Inferior parietal cortex (tissue), 1 donor: ENCODE measurements at regions not wholly inside any gene's neighbourhood (a gene's known extent, or its start where the extent isn't known, plus 50 kb on each side); places are given as distances from the start of the nearest gene placed in this dataset.

Experiments
- DNase-seq: peaks from one replicate; pipeline ENCODE4 v3.0.0-alpha.2; 2016; ENCODE audit errors: extremely low spot score

GRCh38 chr7:137172105-137172590 lies 171.4 kb downstream of the PTN start:
- no peak for DNase-seq

- peak; percentile 79 for DNase-seq
These were observed 174.2 kb downstream of the PTN start for GRCh38 chr7:137169282-137169698.

GRCh38 chr7:137167609-137168008 lies 175.9 kb downstream of the PTN start:
- DNase-seq: no peak

GRCh38 chr7:137166363-137166762 lies 177.2 kb downstream of the PTN start:
- DNase-seq: no peak

DNA sequence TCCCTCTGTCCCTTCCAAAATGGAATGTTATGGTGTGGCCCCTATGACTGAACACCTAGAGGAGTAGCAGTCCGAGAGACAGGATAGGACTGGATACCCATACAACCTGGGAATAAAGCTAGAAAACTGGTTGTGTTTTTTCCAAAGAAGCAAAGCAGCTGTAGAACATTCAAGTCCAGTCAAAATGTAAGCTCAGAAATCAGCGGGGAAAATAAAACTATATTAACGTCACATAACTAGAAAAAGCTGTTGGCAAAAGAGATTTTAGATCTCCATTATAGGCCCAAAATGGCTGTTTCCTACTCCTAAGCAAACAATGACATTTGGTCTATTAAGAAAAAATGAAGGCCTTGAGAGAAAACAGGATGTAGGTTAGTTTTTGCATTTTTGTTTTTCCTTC lies 177.7 kb downstream of the PTN start:
- DNase-seq: no peak

DNA sequence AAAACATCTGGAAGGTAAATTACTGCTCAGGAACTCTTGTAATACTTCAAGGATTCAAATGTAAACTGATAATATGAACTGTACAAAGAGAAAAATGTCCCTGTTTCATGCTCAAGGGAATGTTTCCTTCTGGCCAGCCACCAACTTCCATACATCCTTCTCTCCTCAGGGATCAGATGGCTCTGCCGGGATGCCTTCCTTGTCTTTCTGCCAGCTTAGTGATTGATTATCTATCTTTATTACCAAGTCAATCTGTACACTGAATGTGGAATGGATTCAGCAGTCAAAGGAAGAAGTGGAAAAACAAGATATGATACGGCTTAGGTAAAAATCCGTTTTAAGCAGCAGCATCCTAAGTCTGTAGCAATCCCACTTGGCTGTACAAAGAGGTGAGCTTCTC lies 178.3 kb downstream of the PTN start:
- DNase-seq: no peak

- DNase-seq: no peak
These were observed 179.3 kb downstream of the PTN start for GRCh38 chr7:137164251-137164650.

DNA sequence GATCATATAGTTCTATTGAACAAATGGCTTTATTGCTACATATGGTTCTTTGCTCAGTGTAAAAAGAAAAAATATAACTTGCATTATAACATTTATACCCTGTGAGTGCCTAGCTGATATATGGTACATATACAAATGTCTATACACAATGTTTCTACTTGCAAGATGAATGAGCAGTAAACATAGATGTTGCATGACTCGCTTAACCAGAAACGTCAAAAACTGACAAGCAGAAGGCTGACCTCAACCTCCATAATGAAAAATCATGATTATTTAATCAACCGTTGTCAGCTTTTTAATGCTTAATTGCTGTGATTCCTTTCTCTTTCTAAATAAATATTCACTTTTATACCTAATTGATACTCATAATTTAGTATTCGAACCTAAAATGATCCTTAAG lies 183.3 kb downstream of the PTN start:
- DNase-seq: no peak

GRCh38 chr7:137157256-137157655 lies 186.3 kb downstream of the PTN start:
- no peak for DNase-seq

DNA sequence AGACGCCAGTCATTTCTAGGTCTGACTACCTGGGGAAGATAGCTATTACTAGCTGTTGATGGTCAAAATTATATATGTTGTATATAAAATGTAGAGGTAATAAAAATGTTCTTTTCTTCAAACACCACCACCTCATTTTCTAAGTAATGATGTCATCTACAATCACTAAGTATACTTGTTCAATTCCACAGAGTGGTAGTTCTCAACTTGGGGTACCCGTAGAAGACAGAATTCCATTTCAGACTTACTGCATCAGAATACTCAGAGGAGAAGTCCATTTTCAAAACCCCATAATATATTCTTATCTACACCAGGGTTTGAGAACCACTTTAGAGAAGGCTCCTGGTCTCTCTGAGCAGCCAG lies 191.9 kb downstream of the PTN start:
- no peak for DNase-seq

DNA sequence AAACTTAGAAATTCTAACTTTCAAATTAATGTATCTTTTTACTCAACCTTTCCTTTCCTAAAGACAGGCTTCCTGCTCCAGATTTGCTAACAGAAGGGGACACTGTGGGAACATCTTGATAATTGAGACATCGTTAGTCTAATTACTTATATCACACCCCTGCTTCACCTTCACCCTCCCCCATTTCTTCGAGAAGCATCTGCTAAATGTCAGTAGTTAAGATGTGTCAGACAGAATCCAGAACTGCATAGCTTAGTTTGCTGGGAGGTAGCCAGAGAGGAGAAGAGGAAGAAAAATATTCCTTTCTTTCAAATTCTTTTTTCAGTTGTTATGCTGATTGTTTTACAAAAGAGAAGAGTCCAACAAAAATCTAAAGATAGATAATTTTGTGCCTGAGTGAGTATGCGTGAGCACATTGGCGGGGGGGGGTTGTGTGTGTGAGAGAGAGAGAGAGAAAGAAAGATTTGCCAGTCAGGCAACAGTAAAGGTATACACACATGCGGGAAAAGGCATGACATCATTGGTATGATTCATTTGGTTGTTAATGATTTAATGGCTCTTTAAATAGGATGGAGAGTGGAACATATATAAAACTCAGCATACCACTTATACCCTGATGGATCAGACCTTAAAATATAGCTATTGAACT lies 192.4 kb downstream of the PTN start:
- DNase-seq: no peak

GRCh38 chr7:137147338-137147720 lies 196.2 kb downstream of the PTN start:
- DNase-seq: no peak

DNA sequence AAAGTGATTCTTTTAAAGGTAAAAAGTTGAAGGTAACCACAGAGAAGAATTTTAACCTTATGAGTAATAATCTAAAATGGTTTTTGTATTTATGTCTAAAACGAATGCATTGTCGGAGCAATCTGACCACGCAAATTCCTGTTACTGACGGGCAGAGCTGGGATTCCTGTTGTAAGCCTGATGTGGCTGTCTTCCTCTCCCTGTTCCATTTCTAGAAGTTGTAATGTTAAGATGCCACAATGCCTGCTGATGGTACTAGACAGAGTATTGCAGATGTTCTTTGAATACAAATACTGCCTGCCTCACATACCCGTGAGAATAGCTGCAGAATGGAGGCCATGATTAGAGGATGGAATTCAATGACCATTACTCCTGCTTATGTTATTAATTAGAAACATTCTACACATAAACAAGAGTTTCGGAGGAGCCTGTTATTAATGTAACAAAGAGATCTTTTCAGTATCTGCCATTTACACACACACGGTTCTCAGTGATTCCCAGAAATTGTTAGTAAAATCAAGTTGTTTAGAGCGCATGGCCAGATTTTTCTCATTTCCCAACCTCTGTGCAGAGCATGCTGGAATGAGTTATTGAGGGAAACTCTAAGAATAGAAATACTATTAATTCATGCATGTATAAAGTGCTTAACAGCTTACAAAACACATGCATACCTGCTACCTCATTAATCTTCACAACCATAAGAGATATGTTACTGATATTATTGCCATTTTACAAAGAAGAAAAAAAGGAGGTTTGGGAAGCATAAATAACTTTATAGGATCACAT lies 196.8 kb downstream of the PTN start:
- no peak for DNase-seq

- DNase-seq: no peak
These were observed 197.5 kb downstream of the PTN start for GRCh38 chr7:137146012-137146455.

DNA sequence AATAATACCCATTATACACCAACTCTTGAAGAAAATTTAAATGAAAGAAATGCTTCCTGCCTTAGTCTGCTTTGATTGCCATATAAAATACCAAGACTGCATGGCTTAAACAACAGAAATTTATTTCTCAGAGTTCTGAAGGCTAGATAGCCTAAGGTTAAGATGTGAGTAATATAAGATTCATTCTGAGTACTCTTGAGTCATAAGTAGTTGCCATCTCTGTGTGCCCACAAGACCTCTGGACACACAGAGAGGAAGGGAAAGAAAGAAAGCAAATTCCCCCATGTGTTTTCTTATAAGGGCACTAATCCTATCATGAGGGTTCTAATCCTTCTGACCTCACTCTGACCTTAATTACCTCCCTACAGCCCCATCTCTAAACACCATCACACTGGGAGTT lies 201.2 kb downstream of the PTN start:
- no peak for DNase-seq

- DNase-seq: no peak
These were observed 207.7 kb downstream of the PTN start for GRCh38 chr7:137135654-137136350.

- DNase-seq: no peak
These were observed 212.8 kb downstream of the PTN start for GRCh38 chr7:137130751-137131158.

GRCh38 chr7:137129025-137129424 lies 214.5 kb downstream of the PTN start:
- DNase-seq: no peak

DNA sequence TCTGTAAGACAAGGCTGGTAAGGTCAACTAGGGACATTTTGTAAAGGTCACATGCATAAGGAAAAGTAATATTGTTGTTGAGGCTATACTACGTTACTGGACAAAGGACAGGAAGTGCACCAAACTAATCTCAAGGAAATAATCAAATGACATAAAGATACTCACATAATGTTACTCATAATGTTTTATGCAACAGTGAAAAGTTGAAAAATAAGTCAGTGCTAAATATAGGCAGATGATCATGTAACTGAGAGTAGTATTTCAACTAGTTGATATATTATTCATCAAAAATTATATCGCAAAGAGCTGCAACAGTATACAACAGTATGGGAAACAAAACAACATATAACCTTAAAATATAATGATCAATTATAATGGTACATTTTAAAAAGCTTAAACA lies 215.7 kb downstream of the PTN start:
- no peak for DNase-seq

DNA sequence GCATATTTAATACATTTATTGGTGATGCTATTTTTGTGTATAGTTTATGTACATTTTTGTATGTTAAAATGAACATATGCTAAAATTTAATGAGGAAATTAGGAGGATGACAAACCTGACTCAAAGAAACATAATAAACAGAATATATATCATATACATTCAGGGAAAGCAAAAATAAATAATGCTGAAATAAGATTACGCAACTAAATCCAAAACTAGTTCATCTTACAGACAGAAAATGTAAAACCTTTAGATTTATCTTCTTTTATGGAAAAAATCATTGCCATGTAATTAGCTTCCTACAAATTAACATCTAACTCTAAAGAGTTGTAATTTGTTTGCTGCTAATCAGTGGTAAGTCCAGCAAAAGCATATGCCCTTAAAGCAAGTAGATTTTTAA lies 216.5 kb downstream of the PTN start:
- DNase-seq: no peak

DNA sequence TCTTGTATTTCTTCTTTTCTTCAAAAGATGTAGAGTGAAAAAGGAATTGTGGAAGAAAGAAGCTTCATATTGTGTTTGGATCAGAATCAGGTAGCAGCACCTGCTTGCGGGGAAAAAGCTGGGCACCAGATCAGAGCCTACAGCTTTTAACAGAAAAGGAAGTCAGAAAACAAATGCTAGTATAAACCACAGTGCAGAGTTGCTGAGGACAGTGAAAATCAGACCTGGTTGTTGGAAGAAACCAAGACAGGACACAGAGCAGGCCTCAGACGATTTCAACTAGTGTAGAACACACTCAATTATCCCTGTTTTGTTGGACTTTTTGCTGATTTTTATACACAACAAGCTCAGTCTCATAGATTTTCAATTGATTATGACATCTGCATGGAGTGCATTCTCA lies 221.4 kb downstream of the PTN start:
- DNase-seq: no peak

GRCh38 chr7:137120690-137121089 lies 222.8 kb downstream of the PTN start:
- no peak for DNase-seq

DNA sequence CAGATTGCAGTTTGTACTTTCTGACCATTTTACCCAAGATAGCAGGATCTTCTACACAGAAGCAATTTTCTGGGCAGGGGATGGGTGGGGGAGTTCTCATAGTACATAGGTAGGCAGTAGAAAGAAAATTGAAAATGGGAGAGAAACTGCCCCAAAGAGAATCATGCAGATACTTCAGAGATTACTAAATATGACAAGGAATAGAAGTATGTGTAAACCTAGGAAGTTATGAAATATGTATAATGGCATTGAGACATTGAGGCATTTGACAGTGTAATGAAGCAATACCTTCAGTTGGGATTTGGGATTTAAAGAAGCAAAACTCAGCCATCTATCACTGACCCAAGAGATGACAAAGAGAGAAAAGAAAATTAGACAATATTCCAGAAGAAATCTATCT lies 233.0 kb downstream of the PTN start:
- DNase-seq: no peak
